ENCODE measurements at regions not wholly inside any gene's neighbourhood (a gene's known extent, or its start where the extent isn't known, plus 50 kb on each side); places are given as distances from the start of the nearest gene placed in this dataset.

GRCh38 chr1:55522982-55523381 is 307.8 kb upstream of the USP24 start:
- Histone ChIP-seq H4K91ac (ENCODE audit: insufficient read length, low read depth, low read length) (no peak overlapping the region), H3K4me1 (ENCODE audit: insufficient read depth, low read length) (no peaks in the 10 kb centered on the region), H3K23me2 (ENCODE audit: insufficient read length, low read depth, low read length, poor library complexity, severe bottlenecking) (no peaks in the 10 kb centered on the region), H3K56ac (ENCODE audit: insufficient read length, low read depth, low read length) (no peak overlapping the region), H2BK12ac (ENCODE audit: insufficient read length, low read depth, low read length) (no peak overlapping the region), H3K18ac (ENCODE audit: insufficient read length, low read depth, low read length) (no peak overlapping the region), H3K9me3 (ENCODE audit: control insufficient read depth, low read depth, low read length) (no peaks in the 10 kb centered on the region), H2BK120ac (ENCODE audit: low read depth, low read length, poor library complexity, severe bottlenecking) (no peak overlapping the region), H2BK20ac (ENCODE audit: low read depth, low read length, poor library complexity, severe bottlenecking) (no peak overlapping the region), H4K8ac (replicated peaks; ENCODE audit: insufficient read length, low read depth, low read length) (no peak overlapping the region), H3T11ph (ENCODE audit: low read length) (no peak overlapping the region), H2BK5ac (ENCODE audit: insufficient read length, low read length) (no peak overlapping the region), H3K4ac (ENCODE audit: low read depth, low read length) (no peak overlapping the region), H3K79me2 (ENCODE audit: insufficient read depth, low read length) (no peaks in the 10 kb centered on the region), H3K14ac (ENCODE audit: insufficient read depth, low read length) (no peak overlapping the region), H3K4me2 (ENCODE audit: insufficient read depth, insufficient read length, low read length) (no peak overlapping the region), H2AK5ac (ENCODE audit: insufficient read length, low read length) (no peak overlapping the region), H2BK15ac (ENCODE audit: low read depth, low read length) (no peak overlapping the region), H4K5ac (ENCODE audit: insufficient read length, low read depth, low read length) (no peak overlapping the region), H2AFZ (ENCODE audit: low read length) (no peak overlapping the region), H3K23ac (ENCODE audit: insufficient read length, low read depth, low read length) (no peak overlapping the region), H4K20me1 (ENCODE audit: control insufficient read depth, insufficient read depth, insufficient read length) (no peaks in the 10 kb centered on the region), H3K9ac (ENCODE audit: extremely low read depth, insufficient read length, low read length) (no peak overlapping the region), H3K27me3 (ENCODE audit: insufficient read depth, low read length) (no peaks in the 10 kb centered on the region), H3K27ac (ENCODE audit: insufficient read length, low read depth, low read length) (no peak overlapping the region), H3K79me1 (ENCODE audit: insufficient read depth, low read depth, low read length, poor library complexity, severe bottlenecking) (no peaks in the 10 kb centered on the region)
- DNase-seq: no peak
- Mint-ChIP-seq H3K9me3 (no peaks in the 10 kb centered on the region; a peak in 1 of 5 replicates), H3K4me3 (no peak overlapping the region), H3K4me1 (peaks cover 2 to 5% of the 10 kb centered on the region in 2 experiments; a peak in 2 of 4 replicates), H3K27ac (no peak overlapping the region), H3K27me3 (ENCODE audit: low read depth) (peaks cover 29% of the 10 kb centered on the region), H3K36me3 (ENCODE audit: insufficient read depth in 1 of 3, low read depth in 3 of 3) (no peaks in the 10 kb centered on the region)
- WGBS (ENCODE audit: extremely low coverage, insufficient read length, low lambda C conversion rate): no CpG with 5 or more reads among the region's 2 CpGs
- TF ChIP-seq CTCF (conservative IDR thresholded peaks at IDR 0.05): no peak

Data from H9 (cell line).